ENCODE measurements at regions not wholly inside any gene's neighbourhood (a gene's known extent, or its start where the extent isn't known, plus 50 kb on each side); places are given as distances from the start of the nearest gene placed in this dataset.

DNA sequence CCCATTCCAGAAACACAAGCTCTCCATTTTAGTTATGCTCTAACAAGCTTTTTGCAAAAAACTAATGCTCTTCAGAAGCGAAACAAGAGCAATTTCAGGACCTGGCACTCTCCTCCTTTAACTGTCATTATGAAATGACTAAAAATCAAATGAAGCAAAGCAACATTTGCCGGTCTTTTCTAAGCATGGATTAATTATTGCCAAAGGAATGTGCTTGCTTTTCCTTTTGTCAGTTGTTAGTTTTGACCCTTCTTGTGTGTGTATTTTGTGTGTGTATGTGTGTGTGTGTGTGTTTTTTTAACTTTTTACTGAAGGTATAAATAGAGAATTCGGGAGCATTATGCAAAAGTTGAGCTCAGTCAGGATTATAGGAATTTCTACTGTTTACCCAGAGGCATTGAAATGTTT lies 509.1 kb downstream of the TUSC7 start:
- CTCF ChIA-PET (ENCODE audit: partially characterized antibody), result interaction anchor here (0.7 to 1.5 kb wide), 2 partner anchors 9 to 26 kb away, joined by 3 read pairs; no protein-coding TSS in a partner anchor
- Histone ChIP-seq H3K79me2 (ENCODE audit: control insufficient read depth in 1 of 2, insufficient read depth in 2 of 2, low read length in 2 of 2) (no peaks in the 10 kb centered on the region), H4K91ac (replicated peaks; ENCODE audit: insufficient read length, low read length) (no peak overlapping the region), H2BK5ac (ENCODE audit: low read depth, low read length) (no peak overlapping the region), H3K23me2 (ENCODE audit: low read depth, low read length) (no peaks in the 10 kb centered on the region), H4K5ac (ENCODE audit: insufficient read length, low read depth, low read length) (no peak overlapping the region), H2AK5ac (ENCODE audit: low read depth, low read length) (no peak overlapping the region), H3K79me1 (ENCODE audit: low read depth, low read length) (no peaks in the 10 kb centered on the region), H3K4me2 (ENCODE audit: insufficient read depth in 1 of 2, low read depth in 2 of 2, low read length in 2 of 2) (no peak overlapping the region), H2BK20ac (ENCODE audit: low read length) (no peak overlapping the region), H2BK12ac (ENCODE audit: low read depth, low read length) (no peak overlapping the region), H3K4ac (replicated peaks; ENCODE audit: insufficient read length, low read depth, low read length) (no peak overlapping the region), H3K4me3 (ENCODE audit: extremely low read depth in 1 of 4, insufficient read depth in 2 of 4, low read depth in 3 of 4, low read length in 4 of 4) (no peak overlapping the region), H2BK15ac (ENCODE audit: low read length) (no peak overlapping the region), H3K23ac (ENCODE audit: insufficient read length) (no peak overlapping the region), H2AFZ (ENCODE audit: low read length) (no peak overlapping the region), H3K27ac (ENCODE audit: low read depth, low read length) (no peak overlapping the region), H3K56ac (replicated peaks; ENCODE audit: insufficient read length, low read depth, low read length) (no peak overlapping the region), H3K27me3 (replicated peaks in 1 of 4; ENCODE audit: control insufficient read depth in 3 of 4, extremely low read depth in 1 of 4, insufficient read depth in 3 of 4, low read length in 3 of 4) (no peaks in the 10 kb centered on the region), H3K9me3 (ENCODE audit: insufficient read depth in 2 of 2, low read depth in 1 of 2, low read length in 1 of 2) (no peaks in the 10 kb centered on the region), H3K18ac (ENCODE audit: extremely low read depth, low read length) (no peak overlapping the region), H4K20me1 (replicated peaks in 1 of 2; ENCODE audit: control insufficient read depth in 1 of 2, insufficient read depth in 2 of 2, low read length in 2 of 2) (no peaks in the 10 kb centered on the region), H3K4me1 (replicated peaks in 1 of 4; ENCODE audit: control insufficient read depth in 3 of 4, insufficient read depth in 4 of 4, low read length in 3 of 4) (no peaks in the 10 kb centered on the region), H3K9ac (replicated peaks in 1 of 4; ENCODE audit: extremely low read depth in 1 of 4, low read depth in 3 of 4, low read length in 3 of 4) (no peak overlapping the region), H3K14ac (ENCODE audit: insufficient read length) (no peak overlapping the region), H3K36me3 (ENCODE audit: control insufficient read depth in 2 of 4, insufficient read depth in 4 of 4, low read length in 3 of 4) (no peaks in the 10 kb centered on the region), H4K8ac (ENCODE audit: extremely low read depth, insufficient read depth, low read length) (no peak overlapping the region), H2BK120ac (replicated peaks; ENCODE audit: low read depth, low read length) (no peak overlapping the region)
- WGBS, 2 experiments (ENCODE audit: extremely low coverage in 1 of 2, insufficient coverage in 1 of 2, insufficient read length in 1 of 2, insufficient replicate concordance in 2 of 2, low coverage in 1 of 2, low lambda C conversion rate in 2 of 2, missing lambda C conversion rate in 1 of 2), result 96% methylated on average over 3 of the region's 3 CpGs; no CpG with 5 or more reads in 1 of the 2 experiments
- DNase-seq (ENCODE audit: low read depth in 1 of 2, low spot score in 2 of 2) (no peak), FAIRE-seq (no peak)
- POLR2A ChIA-PET (ENCODE audit: partially characterized antibody), result no interaction called here
- TF ChIP-seq ZNF274 (IDR thresholded peaks at IDR 0.05; ENCODE audit: borderline replicate concordance, extremely low read depth, low read length), result no peak
- no peak for TF ChIP-seq TCF12 (IDR thresholded peaks at IDR 0.05; ENCODE audit: low read depth, low read length)
- TF ChIP-seq BACH1 (IDR thresholded peaks at IDR 0.05; ENCODE audit: low read length), result no peak
- no peak for TF ChIP-seq PHF8 (conservative IDR thresholded peaks at IDR 0.05; ENCODE audit: low read depth, low read length)
- TF ChIP-seq NANOG (IDR thresholded peaks at IDR 0.05; ENCODE audit: insufficient read depth, low read depth, low read length, poor library complexity, severe bottlenecking), result no peak
- TF ChIP-seq FOSL1 (IDR thresholded peaks at IDR 0.05; ENCODE audit: insufficient read depth, low read depth, low read length), result no peak
- TF ChIP-seq CHD2 (IDR thresholded peaks at IDR 0.05; ENCODE audit: low read length), result no peak
- TF ChIP-seq POLR2AphosphoS5 (IDR thresholded peaks at IDR 0.05; ENCODE audit: low read depth, low read length), result no peak
- TF ChIP-seq GABPA (IDR thresholded peaks at IDR 0.05; ENCODE audit: borderline replicate concordance, insufficient read depth, low read length), result no peak
- TF ChIP-seq, protein P1, sequence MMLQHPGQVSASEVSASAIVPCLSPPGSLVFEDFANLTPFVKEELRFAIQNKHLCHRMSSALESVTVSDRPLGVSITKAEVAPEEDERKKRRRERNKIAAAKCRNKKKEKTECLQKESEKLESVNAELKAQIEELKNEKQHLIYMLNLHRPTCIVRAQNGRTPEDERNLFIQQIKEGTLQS (IDR thresholded peaks at IDR 0.05; ENCODE audit: insufficient read depth, low read depth, low read length), result no peak
- TF ChIP-seq, protein P2, sequence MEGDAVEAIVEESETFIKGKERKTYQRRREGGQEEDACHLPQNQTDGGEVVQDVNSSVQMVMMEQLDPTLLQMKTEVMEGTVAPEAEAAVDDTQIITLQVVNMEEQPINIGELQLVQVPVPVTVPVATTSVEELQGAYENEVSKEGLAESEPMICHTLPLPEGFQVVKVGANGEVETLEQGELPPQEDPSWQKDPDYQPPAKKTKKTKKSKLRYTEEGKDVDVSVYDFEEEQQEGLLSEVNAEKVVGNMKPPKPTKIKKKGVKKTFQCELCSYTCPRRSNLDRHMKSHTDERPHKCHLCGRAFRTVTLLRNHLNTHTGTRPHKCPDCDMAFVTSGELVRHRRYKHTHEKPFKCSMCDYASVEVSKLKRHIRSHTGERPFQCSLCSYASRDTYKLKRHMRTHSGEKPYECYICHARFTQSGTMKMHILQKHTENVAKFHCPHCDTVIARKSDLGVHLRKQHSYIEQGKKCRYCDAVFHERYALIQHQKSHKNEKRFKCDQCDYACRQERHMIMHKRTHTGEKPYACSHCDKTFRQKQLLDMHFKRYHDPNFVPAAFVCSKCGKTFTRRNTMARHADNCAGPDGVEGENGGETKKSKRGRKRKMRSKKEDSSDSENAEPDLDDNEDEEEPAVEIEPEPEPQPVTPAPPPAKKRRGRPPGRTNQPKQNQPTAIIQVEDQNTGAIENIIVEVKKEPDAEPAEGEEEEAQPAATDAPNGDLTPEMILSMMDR (IDR thresholded peaks at IDR 0.05; ENCODE audit: control extremely low read depth in 1 of 3, insufficient read depth in 1 of 3, low read depth in 1 of 3, low read length in 3 of 3), result no peak
- no peak for TF ChIP-seq KDM5A (IDR thresholded peaks at IDR 0.05; ENCODE audit: low read length)
